Loucy (cell line): ENCODE measurements at regions not wholly inside any gene's neighbourhood (a gene's known extent, or its start where the extent isn't known, plus 50 kb on each side); places are given as distances from the start of the nearest gene placed in this dataset.

Experiments used
- H2AFZ ChIP-seq: fragments of 200-600 bp; sonication (generic); 2 replicates; pipeline ENCODE4 v1.6.0; 2016; ENCODE audit warnings: antibody characterized with exemption, mild to moderate bottlenecking, low read length, moderate library complexity
- H3F3A ChIP-seq: fragments of 200-600 bp; 2 replicates; pipeline ENCODE4 v1.6.0; 2016; ENCODE audit warnings: antibody characterized with exemption, low read depth, mild to moderate bottlenecking
- H3K27me3 ChIP-seq: fragments of 200-600 bp; sonication (generic); 2 replicates; pipeline ENCODE4 v1.6.1; 2014; ENCODE audit warnings: low read length, mild to moderate bottlenecking; ENCODE audit not compliant: insufficient read depth, poor library complexity, severe bottlenecking
- H3K36me3 ChIP-seq: fragments of 200-600 bp; sonication (generic); 2 replicates; pipeline ENCODE4 v1.6.1; 2016; ENCODE audit warnings: low read length; ENCODE audit not compliant: insufficient read depth
- H3K4me1 ChIP-seq: fragments of 200-600 bp; sonication (generic); 2 replicates; pipeline ENCODE4 v1.5.1; 2014; ENCODE audit warnings: low read length, mild to moderate bottlenecking; ENCODE audit not compliant: insufficient read depth, poor library complexity, severe bottlenecking
- H3K4me2 ChIP-seq: fragments of 200-600 bp; sonication (generic); 2 replicates; pipeline ENCODE4 v1.6.0; 2014; ENCODE audit warnings: antibody characterized with exemption, low read length, low read depth, mild to moderate bottlenecking; ENCODE audit not compliant: poor library complexity, severe bottlenecking
- H3K4me3 ChIP-seq: fragments of 200-600 bp; sonication (generic); 2 replicates; pipeline ENCODE4 v1.5.1; 2014; ENCODE audit warnings: low read length, mild to moderate bottlenecking, mixed read lengths; ENCODE audit not compliant: poor library complexity, severe bottlenecking
- H3K79me2 ChIP-seq: fragments of 200-600 bp; sonication (generic); 2 replicates; pipeline ENCODE4 v1.6.1; 2014; ENCODE audit warnings: low read length; ENCODE audit not compliant: insufficient read depth
- H3K9ac ChIP-seq: fragments of 200-600 bp; sonication (generic); 2 replicates; pipeline ENCODE4 v1.6.0; 2014; ENCODE audit warnings: mild to moderate bottlenecking, low read depth, low read length, moderate library complexity; ENCODE audit not compliant: poor library complexity, severe bottlenecking
- H3K9me2 ChIP-seq: fragments of 200-600 bp; sonication (generic); replicated peaks from 2 replicates; pipeline ENCODE4 v1.6.1; 2016; ENCODE audit warnings: low read depth, low read length, mixed read lengths
- H3K9me3 ChIP-seq: fragments of 200-600 bp; sonication (generic); 2 replicates; pipeline ENCODE4 v1.6.1; 2014; ENCODE audit warnings: mild to moderate bottlenecking, antibody characterized with exemption, low read length, low read depth; ENCODE audit not compliant: insufficient read depth
- H4K20me1 ChIP-seq: fragments of 200-600 bp; sonication (generic); 2 replicates; pipeline ENCODE4 v1.6.0; 2014; ENCODE audit warnings: antibody characterized with exemption, low read length, mild to moderate bottlenecking; ENCODE audit not compliant: insufficient read depth, poor library complexity, severe bottlenecking
- CTCF ChIP-seq: fragments of 200-600 bp; sonication (generic); conservative IDR thresholded peaks from 2 replicates; pipeline ENCODE4 v1.5.1; 2014; ENCODE audit warnings: mild to moderate bottlenecking, antibody characterized with exemption, low read length
- EZH2phosphoT487 ChIP-seq: fragments of 200-600 bp; IDR thresholded peaks from 2 replicates; pipeline ENCODE4 v1.6.1; 2018; ENCODE audit warnings: antibody characterized with exemption, mild to moderate bottlenecking, moderate library complexity, borderline replicate concordance

- Histone ChIP-seq H3K9ac (no peak overlapping the region), H3K9me3 (no peaks in the 10 kb centered on the region; the same call in 1 of the 2 replicates), H3K4me2 (no peak overlapping the region)
Measured at GRCh38 chr13:68368922-68369321, 1138.8 kb upstream of the PCDH9 start.

GRCh38 chr13:68359105-68359504 is 1129.0 kb upstream of the PCDH9 start:
- Histone ChIP-seq H3K9me3 (no peaks in the 10 kb centered on the region), H3F3A (no peaks in the 10 kb centered on the region), H3K27me3 (no peaks in the 10 kb centered on the region), H3K4me2 (no peak overlapping the region), H3K4me1 (no peaks in the 10 kb centered on the region), H3K36me3 (no peaks in the 10 kb centered on the region), H4K20me1 (no peaks in the 10 kb centered on the region), H3K9me2 (no peaks in the 10 kb centered on the region), H3K4me3 (no peak overlapping the region), H2AFZ (no peak overlapping the region), H3K79me2 (no peaks in the 10 kb centered on the region), H3K9ac (no peak overlapping the region)
- TF ChIP-seq EZH2phosphoT487: no peak
- TF ChIP-seq CTCF: no peak

More at GRCh38 chr13:68368922-68369321, 1138.8 kb upstream of the PCDH9 start:
- H3K4me1 ChIP-seq: no peaks in the 10 kb centered on the region
- TF ChIP-seq CTCF (no peak), EZH2phosphoT487 (no peak)
- no peaks in the 10 kb centered on the region for H3K27me3 ChIP-seq
- H2AFZ ChIP-seq: no peak overlapping the region
- no peak overlapping the region for H3K4me3 ChIP-seq
- no peaks in the 10 kb centered on the region for H3F3A ChIP-seq
- H3K36me3 ChIP-seq: no peaks in the 10 kb centered on the region
- no peaks in the 10 kb centered on the region for H3K9me2 ChIP-seq
- no peaks in the 10 kb centered on the region for H4K20me1 ChIP-seq
- no peaks in the 10 kb centered on the region for H3K79me2 ChIP-seq

- no peak for TF ChIP-seq CTCF
- no peak for TF ChIP-seq EZH2phosphoT487
- Histone ChIP-seq H3K4me3 (no peak overlapping the region), H3K27me3 (no peaks in the 10 kb centered on the region), H3K36me3 (no peaks in the 10 kb centered on the region), H3K79me2 (no peaks in the 10 kb centered on the region), H3F3A (no peaks in the 10 kb centered on the region), H4K20me1 (no peaks in the 10 kb centered on the region), H3K4me1 (no peaks in the 10 kb centered on the region), H2AFZ (no peak overlapping the region), H3K9me2 (no peaks in the 10 kb centered on the region), H3K4me2 (no peak overlapping the region), H3K9ac (no peak overlapping the region), H3K9me3 (no peaks in the 10 kb centered on the region)
Measured at GRCh38 chr13:68358294-68358705, 1128.2 kb upstream of the PCDH9 start.
